HepG2 (cell line): ENCODE measurements at regions not wholly inside any gene's neighbourhood (a gene's known extent, or its start where the extent isn't known, plus 50 kb on each side); places are given as distances from the start of the nearest gene placed in this dataset.
A peak's percentile ranks its signal among the peaks of the same experiment; 100 is the strongest.

Experiments
- AGO1 ChIP-seq: fragments of 200-400 bp; formaldehyde crosslinking; IDR thresholded peaks from 2 replicates; pipeline ENCODE4 v1.6.1; 2017; ENCODE audit warnings: mild to moderate bottlenecking, low read depth, low read length, moderate library complexity; ENCODE audit not compliant: poor library complexity, severe bottlenecking
- ARNT2 ChIP-seq: sonication (generic); formaldehyde crosslinking; IDR thresholded peaks from 2 replicates; pipeline ENCODE4 v1.8.0; 2022; ENCODE audit warnings: mild to moderate bottlenecking, low read depth, missing genetic modification reagents, moderate library complexity
- ATF2 ChIP-seq: sonication (generic); formaldehyde crosslinking; IDR thresholded peaks from 2 replicates; pipeline ENCODE4 v1.4.0; 2020; ENCODE audit warnings: missing genetic modification reagents
- ATF7 ChIP-seq, 2 experiments: fragments of 450-650 bp in 1 of 2; sonication (generic) in 1 of 2; formaldehyde crosslinking in 1 of 2; IDR thresholded peaks; 2 replicates each; pipeline versions ENCODE4 v1.4.0 to v1.6.1; 2016 to 2020; ENCODE audit warnings: antibody characterized with exemption in 1 of 2, mild to moderate bottlenecking in 1 of 2, missing genetic modification reagents in 1 of 2
- GTF2F1 ChIP-seq: fragments of 150-350 bp; IDR thresholded peaks from 2 replicates; pipeline ENCODE4 v1.6.1; 2014; ENCODE audit warnings: low read length
- HDAC2 ChIP-seq: sonication (generic); formaldehyde crosslinking; IDR thresholded peaks from 2 replicates; pipeline ENCODE4 v1.4.0; 2020; ENCODE audit warnings: missing genetic modification reagents
- HMG20B ChIP-seq: conservative IDR thresholded peaks from 2 replicates; pipeline ENCODE4 v1.6.1; 2016; ENCODE audit warnings: missing genetic modification reagents, missing compliant biosample characterization
- HNF1B ChIP-seq: sonication (generic); formaldehyde crosslinking; IDR thresholded peaks from 2 replicates; pipeline ENCODE4 v1.5.1; 2020; ENCODE audit warnings: mild to moderate bottlenecking, moderate library complexity, missing genetic modification reagents
- HOXA5 ChIP-seq: sonication (generic); formaldehyde crosslinking; IDR thresholded peaks from 2 replicates; pipeline ENCODE4 v1.4.0; 2020; ENCODE audit warnings: missing genetic modification reagents
- SALL1 ChIP-seq: sonication (generic); formaldehyde crosslinking; IDR thresholded peaks from 2 replicates; pipeline ENCODE4 v1.8.0; 2022; ENCODE audit warnings: mild to moderate bottlenecking, missing genetic modification reagents
- SOX13 ChIP-seq, 3 experiments: fragments of 450-650 bp in 1 of 3; sonication (generic) in 1 of 3; formaldehyde crosslinking in 1 of 3; IDR thresholded peaks in 2 of 3; conservative IDR thresholded peaks in 1 of 3; 2 replicates each; pipeline versions ENCODE4 v1.5.0 to v1.6.1; 2016 to 2020; ENCODE audit warnings: antibody characterized with exemption in 1 of 3, mild to moderate bottlenecking in 1 of 3, missing compliant biosample characterization in 1 of 3, missing genetic modification reagents in 1 of 3, moderate library complexity in 1 of 3
- TBL1XR1 ChIP-seq: fragments of 150-350 bp; IDR thresholded peaks from 2 replicates; pipeline ENCODE4 v1.6.1; 2014; ENCODE audit warnings: borderline replicate concordance, low read length; ENCODE audit not compliant: partially characterized antibody
- TRAFD1 ChIP-seq: sonication (generic); formaldehyde crosslinking; IDR thresholded peaks from 2 replicates; pipeline ENCODE4 v1.5.1; 2020; ENCODE audit warnings: missing genetic modification reagents, mild to moderate bottlenecking, borderline replicate concordance
- ZNF414 ChIP-seq: sonication (generic); formaldehyde crosslinking; IDR thresholded peaks from 2 replicates; pipeline ENCODE4 v1.5.0; 2020; ENCODE audit warnings: missing genetic modification reagents
- ZNF572 ChIP-seq: sonication (generic); formaldehyde crosslinking; IDR thresholded peaks from 2 replicates; pipeline ENCODE4 v1.5.1; 2020; ENCODE audit warnings: mild to moderate bottlenecking, missing genetic modification reagents
- ZNF7 ChIP-seq: IDR thresholded peaks from 2 replicates; pipeline ENCODE4 v1.6.1; 2016; ENCODE audit warnings: missing biosample characterization, missing genetic modification reagents
- ZNF800 ChIP-seq: sonication (generic); formaldehyde crosslinking; IDR thresholded peaks from 2 replicates; pipeline ENCODE4 v1.4.0; 2020; ENCODE audit warnings: missing genetic modification reagents
- ZNF891 ChIP-seq: sonication (generic); formaldehyde crosslinking; IDR thresholded peaks from 2 replicates; pipeline ENCODE4 v1.5.0; 2020; ENCODE audit warnings: mild to moderate bottlenecking, missing genetic modification reagents
- TF ChIP-seq, protein P1 (sequence below): sonication (generic); formaldehyde crosslinking; conservative IDR thresholded peaks from 2 replicates; pipeline ENCODE4 v1.8.0; 2022; ENCODE audit warnings: low read depth, missing genetic modification reagents

DNA sequence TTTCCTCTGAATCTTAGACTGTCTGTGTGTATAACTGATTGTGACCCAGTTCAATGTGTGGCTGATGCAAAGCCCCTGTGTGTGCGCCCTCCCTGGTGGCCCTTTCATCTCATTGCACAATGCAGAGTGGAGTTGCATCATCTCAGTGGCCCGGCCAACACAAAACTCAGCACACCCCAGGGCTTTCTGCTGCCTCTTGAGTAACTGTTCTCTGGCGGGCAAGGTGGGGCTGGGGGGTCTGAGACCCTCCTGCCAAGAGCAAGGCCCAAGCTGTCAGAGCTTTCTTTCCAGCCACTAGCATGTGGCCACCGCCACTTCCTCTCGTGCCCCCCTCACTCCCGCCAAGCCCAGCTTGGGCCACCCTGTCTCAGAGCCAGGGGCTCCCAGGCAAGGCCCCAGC is 80.7 kb upstream of the ALDH1L1 start (continued):
- TF ChIP-seq ATF2 (peak; percentile 66), HDAC2 (CRISPR knock-in tag) (peak; percentile 42; the same call in 1 of the 2 replicates), HNF1B (CRISPR knock-in tag) (0 out of 2 replicates have a peak, but pooled peaks have one; percentile 36), ZNF572 (no peak), ZNF414 (0 out of 2 replicates have a peak, but pooled peaks have one; percentile 53), ATF7 (IDR thresholded peaks at IDR 0.05) (peak; percentile 59), ATF7 (CRISPR knock-in tag; IDR thresholded peaks at IDR 0.05) (no peak), ZNF891 (0 out of 2 replicates have a peak, but pooled peaks have one; percentile 42), ZNF7 (CRISPR knock-in tag) (0 out of 2 replicates have a peak, but pooled peaks have one; percentile 24), SALL1 (CRISPR knock-in tag) (peak; percentile 77), GTF2F1 (no peak), SOX13 (IDR thresholded peaks at IDR 0.05) (no peak), SOX13 (CRISPR knock-in tag; conservative IDR thresholded peaks at IDR 0.05 in 1 of 2, IDR thresholded peaks at IDR 0.05 in 1 of 2) (peak in 1 of 2 experiments; percentile 53; a peak in 1 of 4 replicates), ZNF800 (CRISPR knock-in tag) (0 out of 2 replicates have a peak, but pooled peaks have one; percentile 32), HOXA5 (CRISPR knock-in tag) (0 out of 2 replicates have a peak, but pooled peaks have one; percentile 29), HMG20B (0 out of 2 replicates have a peak, but pooled peaks have one; percentile 22), TRAFD1 (no peak), AGO1 (no peak), ARNT2 (CRISPR knock-in tag) (0 out of 2 replicates have a peak, but pooled peaks have one; percentile 19), TBL1XR1 (peak; percentile 40)
- TF ChIP-seq, protein P1, sequence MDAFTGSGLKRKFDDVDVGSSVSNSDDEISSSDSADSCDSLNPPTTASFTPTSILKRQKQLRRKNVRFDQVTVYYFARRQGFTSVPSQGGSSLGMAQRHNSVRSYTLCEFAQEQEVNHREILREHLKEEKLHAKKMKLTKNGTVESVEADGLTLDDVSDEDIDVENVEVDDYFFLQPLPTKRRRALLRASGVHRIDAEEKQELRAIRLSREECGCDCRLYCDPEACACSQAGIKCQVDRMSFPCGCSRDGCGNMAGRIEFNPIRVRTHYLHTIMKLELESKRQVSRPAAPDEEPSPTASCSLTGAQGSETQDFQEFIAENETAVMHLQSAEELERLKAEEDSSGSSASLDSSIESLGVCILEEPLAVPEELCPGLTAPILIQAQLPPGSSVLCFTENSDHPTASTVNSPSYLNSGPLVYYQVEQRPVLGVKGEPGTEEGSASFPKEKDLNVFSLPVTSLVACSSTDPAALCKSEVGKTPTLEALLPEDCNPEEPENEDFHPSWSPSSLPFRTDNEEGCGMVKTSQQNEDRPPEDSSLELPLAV (CRISPR knock-in tag) = no peak
